ENCODE measurements at regions not wholly inside any gene's neighbourhood (a gene's known extent, or its start where the extent isn't known, plus 50 kb on each side); places are given as distances from the start of the nearest gene placed in this dataset.
A peak's percentile ranks its signal among the peaks of the same experiment; 100 is the strongest.
"Not testable (repeated sequence)": the region's sequence is repeated elsewhere in the genome, so short reads cannot be mapped to it uniquely, and the experiment has no call there.

- not testable (repeated sequence) for H3K4me2 ChIP-seq (ENCODE audit: low read length, poor library complexity, severe bottlenecking); H2BK5ac ChIP-seq (ENCODE audit: low read depth, low read length, poor library complexity, severe bottlenecking); H3K4me1 ChIP-seq (ENCODE audit: control insufficient read depth, insufficient read depth, low read depth, low read length); H2AK5ac ChIP-seq (ENCODE audit: low read length, severe bottlenecking); H3K23ac ChIP-seq (ENCODE audit: low read length in 2 of 2); H3K79me1 ChIP-seq (replicated peaks; ENCODE audit: low read length, poor library complexity, severe bottlenecking); H2BK120ac ChIP-seq (ENCODE audit: low read depth, low read length); H3K18ac ChIP-seq (ENCODE audit: low read depth in 1 of 2, low read length in 2 of 2); H4K91ac ChIP-seq (ENCODE audit: low read length); H3K14ac ChIP-seq (ENCODE audit: low read length in 2 of 2); H3K27ac ChIP-seq (ENCODE audit: low read length, poor library complexity, severe bottlenecking); H3K4ac ChIP-seq (ENCODE audit: low read depth in 1 of 2, low read length in 2 of 2); DNase-seq; H2BK12ac ChIP-seq (ENCODE audit: low read length in 2 of 2); H3K36me3 ChIP-seq (ENCODE audit: control insufficient read depth in 1 of 2, insufficient read depth in 2 of 2, low read depth in 1 of 2, low read length in 2 of 2); H2AFZ ChIP-seq (ENCODE audit: low read depth, low read length); H2BK15ac ChIP-seq (ENCODE audit: low read depth, poor library complexity, severe bottlenecking); H4K8ac ChIP-seq (ENCODE audit: low read length); H3K9me3 ChIP-seq (ENCODE audit: control insufficient read depth, low read length)
- WGBS: 75% methylated on average over 17 of the region's 17 CpGs
- peaks cover 14 to 59% of the 10 kb centered on the region in 2 experiments for H3K27me3 ChIP-seq (ENCODE audit: control insufficient read depth in 1 of 2, insufficient read depth in 1 of 2, low read length in 2 of 2)
- peak overlapping the region in 1 of 2 experiments; percentile 77 for H3K4me3 ChIP-seq (ENCODE audit: insufficient read depth in 1 of 2, low read depth in 1 of 2, low read length in 2 of 2)
- H3K9ac ChIP-seq (ENCODE audit: low read length): peak overlapping the region; percentile 78
Observed at GRCh38 chr20:25868650-25868979, 172.0 kb upstream of the ZNF337 start.

- no peak overlapping the region for H3K4ac ChIP-seq (ENCODE audit: low read depth in 1 of 2, low read length in 2 of 2)
- peak; percentile 33 for DNase-seq
Observed at GRCh38 chr20:25867776-25868649, 171.4 kb upstream of the ZNF337 start.

GRCh38 chr20:25867015-25867775 is 170.5 kb upstream of the ZNF337 start:
- not testable (repeated sequence) for H2BK5ac ChIP-seq (ENCODE audit: low read depth, low read length, poor library complexity, severe bottlenecking); H3K4me3 ChIP-seq (ENCODE audit: insufficient read depth in 1 of 2, low read depth in 1 of 2, low read length in 2 of 2); DNase-seq; H3K36me3 ChIP-seq (ENCODE audit: control insufficient read depth in 1 of 2, insufficient read depth in 2 of 2, low read depth in 1 of 2, low read length in 2 of 2); H3K27ac ChIP-seq (ENCODE audit: low read length, poor library complexity, severe bottlenecking); H2AK5ac ChIP-seq (ENCODE audit: low read length, severe bottlenecking); H4K8ac ChIP-seq (ENCODE audit: low read length); H3K9me3 ChIP-seq (ENCODE audit: control insufficient read depth, low read length); H2BK15ac ChIP-seq (ENCODE audit: low read depth, poor library complexity, severe bottlenecking); H3K4ac ChIP-seq (ENCODE audit: low read depth in 1 of 2, low read length in 2 of 2); H4K91ac ChIP-seq (ENCODE audit: low read length); H2AFZ ChIP-seq (ENCODE audit: low read depth, low read length); H3K9ac ChIP-seq (ENCODE audit: low read length); H3K18ac ChIP-seq (ENCODE audit: low read depth in 1 of 2, low read length in 2 of 2); H3K23ac ChIP-seq (ENCODE audit: low read length in 2 of 2); H2BK120ac ChIP-seq (ENCODE audit: low read depth, low read length); H3K4me2 ChIP-seq (ENCODE audit: low read length, poor library complexity, severe bottlenecking); H3K14ac ChIP-seq (ENCODE audit: low read length in 2 of 2); H2BK12ac ChIP-seq (ENCODE audit: low read length in 2 of 2); H3K79me1 ChIP-seq (replicated peaks; ENCODE audit: low read length, poor library complexity, severe bottlenecking)
- H3K4me1 ChIP-seq (ENCODE audit: control insufficient read depth, insufficient read depth, low read depth, low read length): peaks cover 14% of the 10 kb centered on the region
- 84% methylated on average over 35 of the region's 35 CpGs for WGBS
- H3K27me3 ChIP-seq (ENCODE audit: control insufficient read depth in 1 of 2, insufficient read depth in 1 of 2, low read length in 2 of 2): peaks cover 25 to 66% of the 10 kb centered on the region in 2 experiments

More at GRCh38 chr20:25867776-25868649, 171.4 kb upstream of the ZNF337 start:
- 56% methylated on average over 46 of the region's 46 CpGs for WGBS
- H3K36me3 ChIP-seq (ENCODE audit: control insufficient read depth in 1 of 2, insufficient read depth in 2 of 2, low read depth in 1 of 2, low read length in 2 of 2): no peaks in the 10 kb centered on the region
- no peak overlapping the region for H2BK120ac ChIP-seq (ENCODE audit: low read depth, low read length)
- H3K27ac ChIP-seq (ENCODE audit: low read length, poor library complexity, severe bottlenecking): no peak overlapping the region
- H2BK12ac ChIP-seq (ENCODE audit: low read length in 2 of 2): no peak overlapping the region
- H3K18ac ChIP-seq (ENCODE audit: low read depth in 1 of 2, low read length in 2 of 2): no peak overlapping the region
- no peaks in the 10 kb centered on the region for H3K79me1 ChIP-seq (replicated peaks; ENCODE audit: low read length, poor library complexity, severe bottlenecking)
- peak overlapping the region; percentile 78 for H2AFZ ChIP-seq (ENCODE audit: low read depth, low read length)
- H3K14ac ChIP-seq (ENCODE audit: low read length in 2 of 2): peak overlapping the region in 1 of 2 experiments; percentile 22
- H3K4me1 ChIP-seq (ENCODE audit: control insufficient read depth, insufficient read depth, low read depth, low read length): peaks cover 7% of the 10 kb centered on the region
- no peak overlapping the region for H4K91ac ChIP-seq (ENCODE audit: low read length)
- no peaks in the 10 kb centered on the region for H3K9me3 ChIP-seq (ENCODE audit: control insufficient read depth, low read length)
- peak overlapping the region in 1 of 2 experiments; percentile 77 for H3K4me3 ChIP-seq (ENCODE audit: insufficient read depth in 1 of 2, low read depth in 1 of 2, low read length in 2 of 2)
- H2BK15ac ChIP-seq (ENCODE audit: low read depth, poor library complexity, severe bottlenecking): no peak overlapping the region
- no peak overlapping the region for H4K8ac ChIP-seq (ENCODE audit: low read length)
- H2AK5ac ChIP-seq (ENCODE audit: low read length, severe bottlenecking): no peak overlapping the region
- H3K27me3 ChIP-seq (ENCODE audit: control insufficient read depth in 1 of 2, insufficient read depth in 1 of 2, low read length in 2 of 2): peaks cover 17 to 58% of the 10 kb centered on the region in 2 experiments
- peak overlapping the region; percentile 78 for H3K9ac ChIP-seq (ENCODE audit: low read length)
- no peak overlapping the region for H3K4me2 ChIP-seq (ENCODE audit: low read length, poor library complexity, severe bottlenecking)
- H2BK5ac ChIP-seq (ENCODE audit: low read depth, low read length, poor library complexity, severe bottlenecking): no peak overlapping the region
- no peak overlapping the region for H3K23ac ChIP-seq (ENCODE audit: low read length in 2 of 2)
